Activated naive CD8-positive, alpha-beta T cell treated with anti-CD3 and anti-CD28 coated beads, Interleukin-2, amount 50 U/mL, for 24 hours (primary cell): ENCODE measurements at regions not wholly inside any gene's neighbourhood (a gene's known extent, or its start where the extent isn't known, plus 50 kb on each side); places are given as distances from the start of the nearest gene placed in this dataset.
"Not testable (repeated sequence)": the region's sequence is repeated elsewhere in the genome, so short reads cannot be mapped to it uniquely, and the experiment has no call there.

ENCODE experiments used
- ATAC-seq: fragments of 150-1000 bp; cut with Tn5 transposase; one replicate; pipeline ENCODE4 v1.10.0; 2021
- DNase-seq: peaks from one replicate; pipeline ENCODE4 v3.0.0; 2021
- H3K27ac Mint-ChIP-seq: one replicate; pipeline ENCODE4 v1.8.0; 2021; ENCODE audit warnings: mild to moderate bottlenecking, mixed read lengths
- H3K27me3 Mint-ChIP-seq: one replicate; pipeline ENCODE4 v1.8.0; 2021; ENCODE audit warnings: mixed read lengths
- H3K36me3 Mint-ChIP-seq: one replicate; pipeline ENCODE4 v1.8.0; 2021; ENCODE audit warnings: low read depth, mixed read lengths
- H3K4me1 Mint-ChIP-seq: one replicate; pipeline ENCODE4 v1.8.0; 2021; ENCODE audit warnings: mixed read lengths
- H3K4me3 Mint-ChIP-seq: one replicate; pipeline ENCODE4 v1.8.0; 2021; ENCODE audit warnings: mild to moderate bottlenecking, moderate library complexity, mixed read lengths
- H3K9me3 Mint-ChIP-seq: one replicate; pipeline ENCODE4 v1.8.0; 2021; ENCODE audit warnings: mixed read lengths

DNA sequence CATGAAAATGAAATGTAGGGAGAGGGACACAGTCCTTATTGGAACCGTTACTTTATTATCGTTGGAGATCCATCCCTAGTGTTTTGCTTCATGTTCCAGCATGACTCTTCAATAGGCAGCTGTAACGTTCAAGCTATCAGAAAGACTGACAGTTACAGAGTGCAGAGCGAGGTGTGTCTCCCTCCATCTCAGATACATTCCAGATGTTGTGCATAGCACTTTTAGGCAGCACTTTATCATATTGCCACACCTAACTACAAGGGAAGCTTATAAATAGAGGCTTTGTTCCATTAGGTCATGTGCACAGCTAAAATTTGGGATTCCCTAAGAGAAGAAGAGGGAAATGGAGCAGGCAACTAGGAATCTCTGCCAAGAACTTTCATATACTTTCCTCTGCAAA, 1009.6 kb downstream of the ROBO2 start:
- no peaks in the 10 kb centered on the region for H3K27me3 Mint-ChIP-seq
- DNase-seq (no peak), ATAC-seq (no peak)
- no peak overlapping the region for H3K27ac Mint-ChIP-seq
- no peaks in the 10 kb centered on the region for H3K9me3 Mint-ChIP-seq
- H3K4me3 Mint-ChIP-seq = no peak overlapping the region
- H3K4me1 Mint-ChIP-seq = no peaks in the 10 kb centered on the region
- H3K36me3 Mint-ChIP-seq = no peaks in the 10 kb centered on the region

DNA sequence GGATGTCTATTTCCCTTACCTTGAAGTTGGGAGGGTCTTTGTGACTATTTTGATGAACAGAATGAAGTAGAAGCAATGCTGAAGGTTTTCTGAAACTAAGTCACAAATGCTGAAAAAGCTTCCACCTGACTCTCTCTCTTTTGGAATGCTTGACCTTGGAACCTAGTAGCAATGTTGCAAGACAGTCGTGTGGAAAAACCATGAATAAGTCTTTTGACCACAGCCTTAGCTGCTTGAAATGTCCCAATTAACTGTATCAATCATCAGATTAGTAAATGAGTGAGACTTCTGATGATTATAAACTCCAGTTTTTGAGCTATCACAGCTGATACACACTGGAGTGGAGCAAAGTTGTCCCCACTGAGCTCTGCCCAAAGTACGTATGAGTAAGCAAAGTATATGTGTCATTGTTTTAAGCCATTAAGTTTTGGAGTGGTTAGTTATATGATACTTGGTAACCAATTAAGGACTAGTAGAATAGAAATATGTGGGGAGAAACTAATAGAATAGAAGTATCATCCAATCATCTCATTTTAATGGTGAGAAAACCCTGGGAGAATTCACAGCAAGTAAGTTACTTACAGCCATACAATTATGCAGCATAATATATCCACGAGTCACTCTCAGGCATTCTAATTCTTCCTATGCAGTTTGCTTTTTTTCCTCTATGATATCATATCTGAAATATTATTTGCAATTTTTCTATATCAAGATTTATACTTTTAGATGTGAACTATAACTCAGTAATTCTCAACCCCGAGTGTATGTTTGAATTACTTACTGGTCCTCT, 1010.6 kb downstream of the ROBO2 start:
- Mint-ChIP-seq H3K27ac (no peak overlapping the region), H3K36me3 (no peaks in the 10 kb centered on the region), H3K9me3 (peaks cover 5% of the 10 kb centered on the region), H3K27me3 (no peaks in the 10 kb centered on the region), H3K4me1 (no peaks in the 10 kb centered on the region), H3K4me3 (no peak overlapping the region)
- no peak for ATAC-seq
- no peak for DNase-seq

DNA sequence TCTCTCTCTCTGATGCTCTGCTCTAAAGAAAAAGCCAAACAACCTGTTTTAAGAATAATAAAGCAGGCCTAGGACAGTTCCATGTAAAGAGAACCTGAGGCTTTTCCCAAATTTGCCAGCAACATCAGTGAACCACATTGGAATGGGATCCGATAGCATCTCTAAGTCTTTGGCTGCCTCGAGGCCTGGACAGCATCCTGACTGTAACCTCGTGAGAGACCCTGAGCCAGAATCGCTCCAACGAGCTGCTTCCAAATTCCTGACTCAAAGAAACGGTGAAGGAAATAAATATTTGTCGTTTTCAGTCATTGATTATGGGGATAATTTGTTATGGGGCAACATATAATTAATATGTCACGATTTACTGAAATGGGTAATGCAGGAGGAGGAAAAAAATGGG, 1012.8 kb downstream of the ROBO2 start:
- no peaks in the 10 kb centered on the region for H3K4me1 Mint-ChIP-seq
- H3K27ac Mint-ChIP-seq = no peak overlapping the region
- DNase-seq = no peak
- no peaks in the 10 kb centered on the region for H3K36me3 Mint-ChIP-seq
- H3K27me3 Mint-ChIP-seq = no peaks in the 10 kb centered on the region
- H3K4me3 Mint-ChIP-seq = no peak overlapping the region
- peaks cover 5% of the 10 kb centered on the region for H3K9me3 Mint-ChIP-seq
- no peak for ATAC-seq

DNA sequence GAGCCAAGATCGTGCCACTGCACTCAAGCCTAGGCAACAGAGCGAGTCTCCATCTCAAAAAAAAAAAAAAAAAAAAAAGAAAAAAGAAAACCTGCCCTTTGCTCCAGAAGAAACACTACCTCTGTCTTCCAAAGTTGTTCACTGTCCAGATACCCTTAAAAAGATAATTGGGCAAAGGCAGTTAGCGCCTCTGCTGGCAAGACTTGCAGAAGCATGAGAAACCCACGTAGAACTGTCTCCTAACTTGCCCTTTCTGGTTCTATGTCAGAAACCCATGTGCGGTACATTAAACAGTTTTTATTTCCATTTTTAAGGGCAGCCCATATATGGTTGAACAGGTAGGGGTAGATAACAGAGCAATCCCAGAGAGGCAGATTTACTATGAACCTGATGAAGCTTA, 1026.4 kb downstream of the ROBO2 start:
- H3K4me3 Mint-ChIP-seq = no peak overlapping the region
- no peak for DNase-seq
- no peaks in the 10 kb centered on the region for H3K36me3 Mint-ChIP-seq
- no peaks in the 10 kb centered on the region for H3K9me3 Mint-ChIP-seq
- no peaks in the 10 kb centered on the region for H3K27me3 Mint-ChIP-seq
- H3K27ac Mint-ChIP-seq = no peak overlapping the region
- H3K4me1 Mint-ChIP-seq = no peaks in the 10 kb centered on the region
- ATAC-seq = no peak

DNA sequence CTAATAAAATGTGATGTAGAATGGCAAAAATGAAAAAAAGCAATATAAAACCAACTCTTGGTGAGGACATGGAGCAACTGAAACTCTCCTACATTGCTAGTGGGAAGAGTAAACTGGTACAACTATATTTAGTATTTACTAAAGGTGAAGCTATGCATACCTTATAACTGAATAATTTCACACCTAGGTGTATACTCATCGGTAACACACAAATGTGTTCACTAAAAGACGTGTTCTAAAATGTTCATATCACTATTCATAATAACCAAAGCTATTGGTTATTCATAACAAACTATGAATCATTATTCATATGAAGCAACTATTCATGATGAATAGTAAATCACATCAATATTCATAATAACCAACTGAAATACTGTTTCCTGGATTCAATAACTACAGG, 1030.3 kb downstream of the ROBO2 start:
- ATAC-seq = no peak
- Mint-ChIP-seq H3K36me3 (no peaks in the 10 kb centered on the region), H3K4me3 (no peak overlapping the region), H3K27ac (no peak overlapping the region), H3K9me3 (peaks cover 9% of the 10 kb centered on the region), H3K4me1 (no peaks in the 10 kb centered on the region), H3K27me3 (no peaks in the 10 kb centered on the region)
- DNase-seq = no peak

DNA sequence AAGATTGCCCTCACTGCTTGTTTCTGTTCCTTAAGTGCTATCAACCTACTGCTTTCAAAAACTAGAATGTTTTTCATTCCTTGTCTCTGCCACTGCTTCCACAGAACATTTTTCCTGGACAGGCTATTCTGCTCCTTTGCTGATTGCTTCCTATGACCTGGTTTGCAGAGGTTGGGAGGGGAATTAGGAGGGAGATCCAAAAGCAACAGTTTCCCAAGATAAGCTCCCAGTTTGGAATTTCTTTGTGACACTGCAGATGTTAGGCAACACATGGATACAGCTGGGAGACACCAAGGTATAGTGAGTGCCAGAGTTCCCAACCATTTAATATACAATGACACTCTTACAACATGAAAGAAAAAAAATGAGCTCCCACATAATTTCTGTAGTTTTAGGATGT, 1036.5 kb downstream of the ROBO2 start:
- H3K27me3 Mint-ChIP-seq = no peaks in the 10 kb centered on the region
- H3K4me1 Mint-ChIP-seq = no peaks in the 10 kb centered on the region
- peaks cover 21% of the 10 kb centered on the region for H3K9me3 Mint-ChIP-seq
- no peak for ATAC-seq
- no peak overlapping the region for H3K27ac Mint-ChIP-seq
- no peaks in the 10 kb centered on the region for H3K36me3 Mint-ChIP-seq
- H3K4me3 Mint-ChIP-seq = no peak overlapping the region
- DNase-seq = no peak

DNA sequence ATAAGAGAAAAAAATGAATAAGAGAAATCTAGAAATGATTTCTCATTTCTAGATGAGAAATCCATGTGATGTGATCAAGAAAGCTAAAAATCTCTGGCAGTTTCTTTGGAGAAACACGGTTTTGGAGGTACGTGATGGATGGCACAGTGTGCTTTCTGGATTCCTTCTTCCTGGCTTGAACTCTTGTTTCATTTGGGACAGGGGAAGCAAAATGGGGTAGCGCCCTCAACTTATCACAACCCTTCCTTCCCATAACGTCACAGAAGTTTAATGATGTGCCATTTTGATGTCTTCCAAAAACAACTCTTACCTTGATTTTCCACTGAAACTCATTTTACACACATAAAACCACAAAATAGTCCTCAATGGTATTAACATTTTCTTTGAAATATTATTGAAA, 1037.3 kb downstream of the ROBO2 start:
- Mint-ChIP-seq H3K4me1 (no peaks in the 10 kb centered on the region), H3K36me3 (no peaks in the 10 kb centered on the region), H3K4me3 (no peak overlapping the region), H3K27me3 (no peaks in the 10 kb centered on the region), H3K9me3 (peaks cover 21% of the 10 kb centered on the region), H3K27ac (no peak overlapping the region)
- DNase-seq (no peak), ATAC-seq (no peak)

DNA sequence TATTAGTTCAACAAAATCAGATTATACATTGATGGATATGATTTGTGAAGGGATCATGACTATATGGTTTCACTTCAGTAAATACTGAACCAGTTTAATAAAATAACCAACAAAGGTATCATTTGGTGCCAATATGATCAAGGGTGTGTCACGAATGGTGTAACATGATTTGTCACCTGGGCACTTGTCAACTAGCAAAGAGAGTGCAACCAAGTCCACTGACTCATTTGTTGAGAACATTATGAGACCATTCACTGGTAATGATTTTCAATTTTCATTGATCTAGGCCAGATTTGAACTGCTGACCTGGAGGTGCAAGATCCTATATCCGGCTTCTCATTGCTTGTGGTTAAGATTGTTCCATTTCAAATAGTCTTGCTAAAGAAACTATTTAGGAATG, 1037.9 kb downstream of the ROBO2 start:
- Mint-ChIP-seq H3K27ac (no peak overlapping the region), H3K9me3 (peaks cover 21% of the 10 kb centered on the region), H3K27me3 (no peaks in the 10 kb centered on the region), H3K36me3 (no peaks in the 10 kb centered on the region), H3K4me3 (no peak overlapping the region), H3K4me1 (no peaks in the 10 kb centered on the region)
- DNase-seq = no peak
- ATAC-seq = no peak

DNA sequence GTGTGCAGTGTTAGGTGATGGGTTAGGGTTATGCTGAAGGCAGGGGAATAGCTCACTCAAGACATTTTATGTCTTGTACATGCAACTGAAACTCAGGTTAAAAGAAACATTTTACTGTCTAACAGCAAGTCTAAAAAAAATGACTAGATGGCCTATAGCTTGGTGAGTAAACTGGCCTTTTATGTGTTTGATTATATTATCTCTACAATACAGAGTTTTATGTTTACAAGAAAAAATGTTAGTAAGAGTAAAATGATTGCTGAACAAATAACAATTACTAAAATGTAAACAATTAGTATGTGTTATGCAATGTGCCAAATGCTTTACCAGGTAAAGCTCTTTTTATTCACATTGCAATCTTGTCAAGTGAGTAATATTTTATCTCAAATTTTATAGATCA, 1039.6 kb downstream of the ROBO2 start:
- Mint-ChIP-seq H3K36me3 (no peaks in the 10 kb centered on the region), H3K4me1 (no peaks in the 10 kb centered on the region), H3K27me3 (no peaks in the 10 kb centered on the region), H3K9me3 (peaks cover 29% of the 10 kb centered on the region), H3K4me3 (no peak overlapping the region), H3K27ac (no peak overlapping the region)
- ATAC-seq (no peak), DNase-seq (no peak)

DNA sequence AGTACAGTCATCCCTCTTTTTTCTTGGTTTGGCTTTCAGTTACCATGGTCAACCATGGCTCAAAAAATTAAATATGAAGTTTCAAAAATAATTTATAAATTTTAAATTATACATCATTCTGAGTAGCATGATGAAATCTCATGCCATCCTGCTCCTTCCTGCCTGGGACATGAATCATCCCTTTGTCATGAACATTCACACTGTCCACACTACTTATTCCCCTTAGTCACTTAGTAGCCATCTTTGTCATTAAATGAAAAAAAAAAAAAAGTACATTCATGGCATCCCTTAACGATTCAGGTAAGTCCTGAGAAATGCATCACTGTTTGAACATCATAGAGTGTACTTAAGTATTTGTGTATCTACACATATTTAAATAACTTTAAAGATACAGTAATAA, 1046.3 kb downstream of the ROBO2 start:
- Mint-ChIP-seq H3K4me1 (no peaks in the 10 kb centered on the region), H3K27ac (no peak overlapping the region), H3K27me3 (no peaks in the 10 kb centered on the region), H3K36me3 (no peaks in the 10 kb centered on the region), H3K4me3 (no peak overlapping the region), H3K9me3 (peaks cover 13% of the 10 kb centered on the region)
- no peak for DNase-seq
- no peak for ATAC-seq

DNA sequence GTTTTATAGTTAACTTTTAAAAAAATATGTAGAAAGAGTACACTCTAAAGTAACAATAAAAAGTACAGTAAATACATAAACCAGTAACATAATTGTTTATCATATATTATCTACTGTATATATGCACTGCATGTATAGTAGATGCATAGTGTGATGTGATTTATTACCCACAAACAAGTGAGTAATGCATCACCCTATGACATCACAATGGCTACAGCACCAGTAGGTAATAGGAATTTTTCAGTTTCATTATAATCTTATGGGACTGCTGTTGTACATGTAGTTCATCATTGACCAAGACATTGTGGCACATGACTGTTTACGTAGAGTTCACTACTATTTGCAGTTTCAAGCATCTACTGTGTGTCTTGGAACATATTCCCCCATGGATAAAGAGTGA, 1047.2 kb downstream of the ROBO2 start:
- no peaks in the 10 kb centered on the region for H3K27me3 Mint-ChIP-seq
- H3K9me3 Mint-ChIP-seq = peaks cover 13% of the 10 kb centered on the region
- H3K36me3 Mint-ChIP-seq = no peaks in the 10 kb centered on the region
- no peak overlapping the region for H3K27ac Mint-ChIP-seq
- DNase-seq = no peak
- H3K4me1 Mint-ChIP-seq = no peaks in the 10 kb centered on the region
- no peak for ATAC-seq
- no peak overlapping the region for H3K4me3 Mint-ChIP-seq

DNA sequence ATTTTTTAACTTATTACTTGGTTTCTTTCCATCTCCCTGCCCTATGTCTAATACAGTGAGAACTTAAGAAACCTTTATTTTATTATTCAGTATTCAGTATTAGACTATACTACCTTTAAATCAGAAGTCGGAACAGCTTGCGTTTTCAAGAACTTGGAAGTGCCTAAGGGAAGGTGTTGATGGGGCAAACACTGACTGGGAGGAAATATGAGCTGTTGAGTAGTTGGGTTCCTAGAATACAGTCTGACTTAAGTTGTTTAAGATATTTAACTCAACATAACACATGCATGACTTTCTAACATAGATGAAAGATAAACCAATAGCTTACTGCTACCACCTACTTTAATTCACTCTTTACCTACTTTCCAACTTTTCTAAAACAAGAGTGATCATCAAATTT, 1048.1 kb downstream of the ROBO2 start:
- Mint-ChIP-seq H3K9me3 (peaks cover 11% of the 10 kb centered on the region), H3K36me3 (no peaks in the 10 kb centered on the region), H3K4me3 (no peak overlapping the region), H3K27ac (no peak overlapping the region), H3K27me3 (no peaks in the 10 kb centered on the region), H3K4me1 (no peaks in the 10 kb centered on the region)
- ATAC-seq = no peak
- no peak for DNase-seq

DNA sequence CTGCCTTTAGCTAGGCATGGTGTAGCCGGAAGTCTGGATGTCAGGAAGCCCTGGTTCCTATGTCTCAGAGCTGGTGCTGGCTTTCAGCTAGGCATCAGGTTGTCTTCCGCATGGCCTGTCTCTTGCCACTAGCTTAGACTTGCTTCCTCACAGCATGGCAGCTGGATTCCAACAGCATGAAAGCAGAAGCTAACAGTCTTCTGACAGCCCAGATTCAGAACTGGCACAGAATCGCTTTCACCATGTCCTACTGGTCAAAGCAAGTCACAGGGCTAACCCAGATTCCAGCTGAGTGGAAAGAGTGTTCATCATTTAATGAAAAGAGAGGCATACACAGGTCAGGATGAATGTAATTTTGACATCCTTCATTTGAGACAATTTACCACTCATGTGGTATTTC, 1050.5 kb downstream of the ROBO2 start:
- Mint-ChIP-seq H3K4me1 (no peaks in the 10 kb centered on the region), H3K27me3 (no peaks in the 10 kb centered on the region), H3K9me3 (peaks cover 16% of the 10 kb centered on the region), H3K36me3 (no peaks in the 10 kb centered on the region), H3K27ac (no peak overlapping the region), H3K4me3 (no peak overlapping the region)
- DNase-seq (no peak), ATAC-seq (no peak)

DNA sequence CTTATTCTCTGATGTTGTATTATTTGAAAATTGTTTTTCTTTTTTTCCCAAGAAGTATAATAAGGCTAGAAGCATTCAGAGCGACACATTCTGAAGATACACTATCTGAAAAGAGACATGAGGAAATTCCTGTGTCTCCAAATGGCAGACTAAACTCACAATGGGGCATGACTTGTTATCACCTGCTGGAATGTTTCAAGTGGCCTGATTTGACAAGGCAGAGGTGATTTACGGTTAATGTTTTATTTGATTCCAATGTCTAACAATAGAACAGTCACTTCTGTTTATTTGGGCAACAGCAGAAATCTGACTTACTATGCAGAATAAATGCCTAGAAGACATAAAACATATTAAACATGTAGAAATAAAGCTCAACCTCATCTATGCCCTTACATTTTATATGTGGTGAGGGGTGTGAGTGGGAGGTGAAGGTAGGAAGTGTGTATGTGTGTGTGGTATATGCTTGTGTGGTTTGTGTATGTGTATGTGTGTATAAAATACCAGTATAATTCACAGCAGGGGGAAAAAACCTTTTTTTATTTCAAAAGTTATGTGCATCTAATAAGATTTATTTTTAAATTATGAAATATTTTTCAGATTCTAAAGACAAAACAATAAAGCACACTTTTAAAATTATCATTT, 1051.7 kb downstream of the ROBO2 start:
- DNase-seq (no peak), ATAC-seq (no peak)
- H3K4me3 Mint-ChIP-seq = no peak overlapping the region
- H3K9me3 Mint-ChIP-seq = peaks cover 20% of the 10 kb centered on the region
- H3K27ac Mint-ChIP-seq = no peak overlapping the region
- H3K27me3 Mint-ChIP-seq = no peaks in the 10 kb centered on the region
- no peaks in the 10 kb centered on the region for H3K36me3 Mint-ChIP-seq
- H3K4me1 Mint-ChIP-seq = no peaks in the 10 kb centered on the region

DNA sequence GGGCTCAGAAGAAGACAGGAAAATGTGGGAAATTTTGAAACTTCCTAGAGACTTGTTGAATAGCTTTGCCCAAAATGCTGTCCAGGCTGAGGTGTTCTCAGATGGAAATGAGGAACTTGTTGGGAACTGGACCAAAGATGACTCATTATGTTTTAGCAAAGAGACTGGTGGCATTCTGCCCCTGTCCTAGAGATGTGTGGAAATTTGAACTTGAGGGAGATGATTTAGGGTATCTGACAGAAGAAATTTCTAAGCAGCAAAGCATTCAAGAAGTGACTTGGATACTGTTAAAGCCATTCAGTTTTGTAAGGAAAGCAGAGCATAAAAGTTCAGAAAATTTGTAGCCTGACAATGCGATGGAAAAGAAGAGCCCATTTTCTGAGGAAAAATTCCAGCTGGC, 1052.7 kb downstream of the ROBO2 start:
- not testable (repeated sequence) for DNase-seq, H3K36me3 Mint-ChIP-seq, H3K27ac Mint-ChIP-seq, H3K4me1 Mint-ChIP-seq, H3K27me3 Mint-ChIP-seq, ATAC-seq, H3K4me3 Mint-ChIP-seq
- H3K9me3 Mint-ChIP-seq = peaks cover 20% of the 10 kb centered on the region
